T-helper 1 cell (primary cell): ENCODE measurements at regions not wholly inside any gene's neighbourhood (a gene's known extent, or its start where the extent isn't known, plus 50 kb on each side); places are given as distances from the start of the nearest gene placed in this dataset.

Source experiments
- DNase-seq, 5 donors: peaks; one replicate each; pipeline ENCODE4 v3.0.0-alpha.2; 2012 to 2020

DNA sequence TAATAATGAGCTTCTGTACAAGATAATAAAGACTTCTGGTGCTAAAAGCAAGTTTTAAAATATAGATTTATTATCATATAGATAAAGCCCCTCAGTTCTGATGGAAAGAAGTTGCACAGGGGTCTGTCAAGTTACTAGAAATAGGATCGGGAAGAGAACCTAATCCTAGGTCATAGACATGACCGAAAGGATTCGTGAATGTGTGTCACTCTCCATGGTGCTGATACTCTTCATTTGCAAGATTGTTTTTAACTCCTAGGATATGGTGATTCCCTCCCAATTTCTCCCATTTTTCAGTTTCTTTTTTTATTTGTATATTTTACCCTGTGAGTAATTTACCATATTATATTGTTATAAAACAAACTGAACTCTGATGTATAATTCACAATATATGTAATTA, 58.9 kb upstream of the CTNNA2 start:
- no peak for DNase-seq

DNA sequence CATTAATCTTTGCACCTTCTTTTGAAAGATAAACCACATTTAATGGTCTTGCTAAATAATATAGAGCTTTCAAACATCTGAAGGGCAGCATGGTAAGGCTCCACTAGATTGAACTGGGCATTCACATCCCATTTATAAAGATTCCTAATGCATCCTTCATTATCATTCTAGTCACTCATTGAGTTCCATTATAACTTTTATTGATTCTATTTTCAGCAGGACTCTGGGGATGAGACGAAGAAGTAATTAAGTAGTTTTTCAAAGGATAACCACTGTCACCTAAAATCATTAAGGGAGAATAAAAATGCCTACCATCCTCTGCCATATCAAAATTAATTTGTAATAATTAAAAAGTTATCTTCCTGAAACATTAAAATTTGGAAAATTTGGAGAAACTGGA, 60.2 kb upstream of the CTNNA2 start:
- DNase-seq = no peak

DNA sequence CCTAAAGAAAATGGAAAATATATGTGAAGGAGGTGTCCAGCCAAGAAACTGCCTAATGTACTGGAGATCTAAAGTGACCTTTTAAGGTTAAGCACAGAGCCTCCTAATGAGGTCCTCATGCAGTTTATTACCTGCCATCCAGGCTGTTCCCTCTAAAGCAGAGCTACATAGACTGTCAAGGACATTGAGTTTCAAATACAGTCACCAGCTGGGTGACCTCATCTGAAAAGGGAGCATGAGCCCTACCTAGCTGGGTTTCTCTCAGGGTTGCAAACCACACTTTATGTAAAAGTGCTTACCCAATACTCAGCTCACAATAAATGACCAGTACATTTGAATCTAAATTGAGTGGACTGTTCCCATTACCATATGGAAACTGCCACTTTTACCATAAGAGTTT, 65.4 kb upstream of the CTNNA2 start:
- no peak for DNase-seq

DNA sequence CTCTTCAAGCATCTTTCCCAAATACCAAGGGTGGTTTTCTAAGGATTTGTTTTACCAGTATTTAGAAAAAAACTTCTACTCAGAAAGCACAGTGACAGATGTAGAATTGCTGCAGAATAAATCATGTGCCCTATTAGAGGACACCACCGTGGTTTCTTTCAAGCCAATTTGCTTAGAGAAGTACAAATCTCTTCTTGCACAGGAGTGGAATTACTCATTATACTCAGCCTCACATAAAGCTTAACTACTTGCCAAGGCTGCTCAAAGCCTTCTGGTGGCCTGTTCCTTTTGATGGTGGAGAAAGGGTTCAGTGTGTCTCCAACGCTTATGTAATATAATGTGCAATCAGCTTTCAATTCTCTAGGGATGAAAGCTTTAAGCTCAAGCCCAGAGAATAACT, 66.5 kb upstream of the CTNNA2 start:
- DNase-seq = no peak

DNA sequence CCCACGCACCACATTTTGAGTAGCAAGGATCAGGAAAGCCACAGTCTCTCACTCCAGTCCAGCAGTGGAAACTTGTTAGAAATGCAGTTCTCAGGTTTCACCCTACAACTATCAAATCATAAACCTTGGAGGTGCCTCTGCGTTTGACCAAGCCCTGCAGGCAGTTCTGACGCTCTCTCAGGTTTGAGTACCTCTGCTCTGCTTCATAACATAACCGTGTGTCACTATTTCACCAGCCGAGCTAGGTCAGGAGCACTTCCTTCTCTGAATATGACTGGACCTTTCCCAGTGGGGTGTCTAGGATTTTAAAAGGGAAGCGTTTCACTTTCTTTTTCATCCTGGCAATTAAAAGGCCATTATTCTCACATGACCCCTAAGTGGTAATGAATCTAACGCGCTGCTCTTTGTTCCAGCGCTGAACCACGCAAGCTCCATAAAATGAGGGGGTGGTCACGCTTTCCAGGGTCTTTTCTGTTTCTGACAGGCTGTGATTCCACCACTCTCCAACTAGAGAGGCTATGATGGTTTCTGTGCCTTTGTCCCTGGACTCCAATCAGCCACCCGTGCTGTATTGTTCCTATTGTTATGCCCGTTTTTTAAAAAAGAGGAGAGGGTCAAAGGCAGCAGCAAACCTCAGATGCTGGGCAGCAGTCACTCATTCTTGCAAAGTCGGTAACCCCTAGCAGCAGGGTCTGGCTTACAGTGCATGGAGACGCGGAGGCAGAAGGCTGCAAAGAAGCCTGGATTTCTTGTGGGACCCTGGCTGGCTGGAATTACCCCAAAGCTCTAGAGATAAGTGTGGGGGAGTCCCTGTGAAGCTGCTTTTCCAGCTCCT, 75.2 kb upstream of the CTNNA2 start:
- no peak for DNase-seq

DNA sequence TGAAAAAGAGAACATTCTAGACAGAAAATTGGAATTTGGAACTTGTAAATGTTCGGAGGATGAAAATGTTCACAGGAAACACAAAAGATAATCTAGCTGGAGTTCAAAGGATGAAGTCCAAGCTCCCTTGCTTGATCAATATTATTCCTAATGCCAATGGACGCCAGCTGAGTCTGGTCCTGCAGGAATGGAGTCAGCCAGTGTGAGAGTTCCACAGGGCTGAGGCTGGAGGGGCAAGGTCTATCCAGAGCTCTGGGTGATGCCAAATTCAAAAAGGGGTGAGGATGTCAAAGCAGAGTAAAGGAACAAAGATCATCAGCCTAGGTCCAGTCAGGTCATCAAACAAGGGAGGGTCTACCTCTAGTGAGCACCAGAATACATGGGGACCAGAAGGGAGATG, 78.5 kb upstream of the CTNNA2 start:
- no peak for DNase-seq

DNA sequence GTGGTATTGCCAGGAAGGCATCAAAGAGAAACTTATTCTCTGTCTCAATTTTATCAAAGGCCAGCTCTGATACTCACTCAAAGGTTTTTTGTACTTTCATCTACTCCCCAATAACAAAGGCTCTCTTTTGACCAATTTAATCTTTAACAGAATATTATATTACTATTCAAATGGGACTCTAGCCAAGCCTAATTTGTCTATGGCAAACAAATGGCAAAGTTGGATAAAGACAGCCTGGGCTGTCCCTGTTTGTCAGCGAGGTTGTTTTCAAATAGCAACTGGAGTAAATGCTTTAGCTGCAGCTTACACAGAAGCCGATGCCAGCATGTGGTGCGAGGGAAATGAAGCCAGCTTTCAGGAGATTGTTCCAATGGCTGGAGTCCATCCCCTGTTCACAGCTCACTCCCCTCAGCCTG, 80.1 kb upstream of the CTNNA2 start:
- no peak for DNase-seq

DNA sequence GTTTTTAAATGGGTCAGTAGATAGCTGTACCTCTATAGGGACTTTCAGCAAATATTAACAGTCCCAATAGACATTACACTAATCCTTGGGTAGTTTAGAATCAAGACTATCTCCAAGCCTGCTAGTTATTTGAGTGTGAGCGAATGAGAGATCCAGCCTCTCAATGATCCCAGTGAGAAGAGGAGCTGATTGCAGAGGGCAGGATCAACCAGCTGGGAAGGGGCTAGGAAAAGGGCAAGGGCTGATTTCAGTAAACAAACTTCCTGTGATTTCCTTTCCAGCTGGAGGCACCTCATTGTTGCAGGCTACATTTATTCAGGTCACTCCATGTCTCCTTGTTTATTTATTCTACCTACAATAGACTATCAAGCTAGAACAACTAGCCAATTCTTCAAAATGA, 84.1 kb upstream of the CTNNA2 start:
- no peak for DNase-seq

DNA sequence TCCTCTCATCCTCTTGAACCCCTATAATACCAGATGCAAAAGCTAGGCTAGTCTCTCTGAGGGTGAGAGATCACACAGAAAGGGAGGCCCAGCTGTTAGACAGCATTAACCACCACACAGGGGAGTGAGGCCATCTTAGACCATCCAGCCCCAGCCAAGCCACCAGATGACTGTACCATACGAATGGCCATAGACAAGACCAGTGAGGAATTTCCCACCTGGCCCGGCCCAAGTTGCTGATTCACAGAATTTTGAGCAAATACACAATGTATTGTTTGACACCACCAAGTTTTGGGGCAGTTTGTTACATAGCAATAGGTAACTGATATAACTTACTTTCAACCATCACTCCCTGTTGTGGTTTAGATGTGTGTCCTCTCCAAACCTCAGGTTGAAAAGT, 98.2 kb upstream of the CTNNA2 start:
- no peak for DNase-seq

DNA sequence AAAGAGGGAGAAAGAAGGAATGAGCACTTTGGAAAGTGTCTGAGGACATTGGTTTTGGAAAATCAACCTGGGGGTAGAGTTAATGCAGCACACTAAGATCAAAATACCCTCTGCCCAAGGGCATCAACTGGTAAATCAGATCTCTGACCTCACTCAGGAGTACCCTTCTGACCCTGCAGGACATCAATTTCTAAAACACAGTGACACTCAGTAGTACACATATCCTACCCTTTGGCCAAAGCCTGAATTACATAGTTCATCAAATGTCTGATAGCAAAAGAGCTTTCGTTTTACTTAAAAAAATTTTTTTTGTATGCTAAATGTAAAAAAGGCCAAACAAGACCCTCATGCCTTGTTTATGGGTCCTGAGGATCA, 118.4 kb upstream of the CTNNA2 start:
- no peak for DNase-seq

DNA sequence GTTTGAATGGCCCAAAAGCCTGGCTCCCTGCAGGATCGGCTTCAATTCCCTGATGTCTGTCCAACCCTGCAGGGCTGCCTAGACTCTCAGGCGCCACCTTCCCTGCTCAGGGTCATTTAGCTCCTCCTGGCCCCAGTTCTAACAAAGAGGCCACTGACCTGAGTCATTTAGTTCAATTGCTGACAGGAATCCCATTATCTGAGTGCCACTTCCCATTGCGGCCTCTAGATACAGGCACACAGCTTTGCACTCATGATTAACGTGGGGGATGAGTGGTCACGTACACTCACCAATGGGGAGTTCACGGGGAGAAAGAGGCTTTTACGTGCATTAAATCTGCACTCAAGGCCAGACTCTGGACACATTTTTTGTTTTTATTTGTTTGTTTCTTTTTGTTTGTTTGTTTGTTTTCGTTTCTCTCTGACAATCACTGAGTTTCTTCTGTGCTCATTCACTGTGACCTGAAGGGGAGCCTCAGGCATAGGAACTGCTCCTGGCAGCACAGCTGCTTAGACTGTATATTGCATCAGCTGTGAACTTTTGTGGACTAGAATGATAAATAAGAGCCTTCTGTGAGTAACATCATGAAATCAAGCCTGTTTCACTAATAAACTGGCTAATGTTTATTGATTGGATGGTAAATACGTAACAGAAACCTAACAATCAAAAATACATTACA, 118.9 kb upstream of the CTNNA2 start:
- DNase-seq = no peak

DNA sequence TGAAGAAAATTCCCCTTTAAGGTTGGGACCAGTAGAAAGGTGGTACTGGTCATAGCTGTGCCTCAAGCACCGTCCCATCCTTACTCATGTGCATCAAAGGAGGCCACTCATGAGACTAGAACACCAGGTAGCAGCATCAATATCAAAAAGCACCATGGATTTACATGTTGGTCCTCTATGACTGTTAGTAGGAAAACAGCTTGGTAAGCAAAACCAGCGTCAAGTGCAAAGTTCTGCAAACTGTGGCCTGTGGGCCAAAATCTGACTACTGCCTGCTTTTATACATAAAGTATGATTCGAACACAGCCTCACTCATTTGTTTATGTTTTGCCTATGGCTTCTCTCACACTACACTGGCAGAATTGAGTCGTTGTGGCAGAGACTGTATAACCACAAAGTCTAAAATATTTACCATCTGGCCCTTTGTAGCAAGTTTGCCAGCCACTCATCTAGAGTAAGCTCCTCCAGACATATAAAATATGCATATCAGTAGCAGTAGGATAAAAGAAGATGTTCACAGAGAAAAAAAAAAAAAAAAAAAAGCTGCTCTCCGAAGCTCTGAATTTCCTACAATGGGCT, 119.7 kb upstream of the CTNNA2 start:
- DNase-seq = no peak

DNA sequence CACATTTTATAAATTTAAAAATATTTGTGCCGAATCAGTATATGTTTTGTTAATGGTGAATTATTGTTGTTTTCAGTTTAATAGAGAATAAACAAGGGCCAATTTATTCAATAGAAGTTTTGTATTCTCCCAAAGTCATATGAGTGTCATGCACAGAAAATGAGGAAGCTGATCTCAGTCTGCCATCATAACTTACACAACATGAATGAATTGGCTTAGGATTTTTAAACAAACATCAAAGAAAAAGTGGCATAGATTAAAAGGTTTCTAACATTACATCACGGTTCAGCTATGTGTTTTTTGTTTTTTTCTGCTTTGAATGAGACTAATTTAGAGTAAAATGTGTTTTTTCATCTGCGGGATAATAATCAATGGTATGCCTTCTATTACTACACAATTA, 123.4 kb upstream of the CTNNA2 start:
- no peak for DNase-seq

DNA sequence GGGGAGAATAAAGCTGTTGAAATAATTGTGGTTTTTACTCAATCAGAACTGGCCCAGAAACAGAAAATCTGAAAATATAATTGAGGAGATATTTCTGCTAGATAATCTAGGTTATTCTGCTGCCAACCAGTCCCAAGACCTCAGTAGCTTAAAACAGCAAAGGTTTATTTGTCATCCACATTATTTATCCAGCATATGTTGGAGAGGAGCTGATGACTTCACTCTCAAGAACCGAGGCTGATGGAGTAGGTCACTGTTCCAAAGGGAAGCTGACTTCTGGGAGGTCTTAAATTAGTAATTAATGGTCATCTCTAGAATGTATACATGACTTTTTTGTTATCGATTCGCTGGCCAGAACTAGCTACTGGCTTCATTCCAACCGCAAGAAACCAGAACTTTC, 124.8 kb upstream of the CTNNA2 start:
- DNase-seq = no peak

DNA sequence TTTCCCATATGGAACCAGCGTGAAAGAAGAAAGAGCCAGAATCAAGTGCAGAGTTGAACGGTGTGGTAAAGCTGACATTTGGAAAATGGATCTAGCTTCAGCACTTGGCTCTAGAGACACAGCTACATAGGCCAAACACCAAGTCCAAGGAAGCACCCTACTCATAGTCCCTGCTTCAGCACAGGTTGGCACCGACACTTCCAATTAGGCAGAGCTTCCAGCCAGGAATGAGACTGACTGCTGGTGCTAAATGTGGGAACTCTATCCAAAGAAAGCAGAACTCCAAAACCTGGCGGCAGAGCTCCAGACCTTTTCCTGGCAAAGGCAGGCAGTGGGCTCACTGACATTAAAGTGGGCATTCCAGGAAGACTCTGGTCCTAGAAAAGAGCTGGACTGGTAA, 125.4 kb upstream of the CTNNA2 start:
- DNase-seq = no peak

DNA sequence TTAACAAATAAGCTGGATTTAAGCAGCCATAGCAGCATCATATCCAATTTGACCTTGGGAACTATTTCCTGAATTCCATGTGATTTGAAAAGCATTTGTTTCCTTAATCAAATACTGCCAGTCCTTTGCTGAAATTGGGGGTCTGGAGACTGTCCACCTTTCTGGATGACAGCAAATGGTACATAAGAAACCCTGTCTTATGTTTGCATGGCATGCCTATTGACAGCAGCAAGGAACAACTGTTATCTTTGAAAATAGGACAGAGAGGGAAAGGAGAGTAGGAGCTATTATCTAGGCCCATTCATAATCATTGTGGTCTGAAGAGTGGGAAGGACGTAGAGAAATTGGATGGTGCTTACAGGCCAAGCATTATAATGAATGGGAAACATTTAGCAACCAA, 129.2 kb upstream of the CTNNA2 start:
- DNase-seq = no peak

DNA sequence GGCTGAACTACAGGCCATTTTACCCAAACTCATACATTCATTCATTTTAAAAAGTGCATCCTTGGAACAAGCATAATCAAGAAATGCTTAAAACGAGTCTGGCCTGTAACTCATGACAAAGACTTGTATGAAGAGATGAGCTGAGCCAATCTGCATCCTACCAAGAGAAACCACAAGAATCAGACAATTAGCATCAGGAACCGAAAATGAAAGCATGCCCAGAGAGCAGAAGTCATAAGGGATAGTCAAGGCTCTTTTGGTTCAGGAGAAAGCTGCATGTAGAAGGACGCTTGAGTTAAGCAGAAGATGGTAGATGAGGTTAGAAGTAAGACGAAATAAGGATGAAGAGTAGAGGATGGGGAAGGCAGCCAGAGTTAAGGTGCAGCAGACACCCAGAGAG, 137.0 kb upstream of the CTNNA2 start:
- no peak for DNase-seq

DNA sequence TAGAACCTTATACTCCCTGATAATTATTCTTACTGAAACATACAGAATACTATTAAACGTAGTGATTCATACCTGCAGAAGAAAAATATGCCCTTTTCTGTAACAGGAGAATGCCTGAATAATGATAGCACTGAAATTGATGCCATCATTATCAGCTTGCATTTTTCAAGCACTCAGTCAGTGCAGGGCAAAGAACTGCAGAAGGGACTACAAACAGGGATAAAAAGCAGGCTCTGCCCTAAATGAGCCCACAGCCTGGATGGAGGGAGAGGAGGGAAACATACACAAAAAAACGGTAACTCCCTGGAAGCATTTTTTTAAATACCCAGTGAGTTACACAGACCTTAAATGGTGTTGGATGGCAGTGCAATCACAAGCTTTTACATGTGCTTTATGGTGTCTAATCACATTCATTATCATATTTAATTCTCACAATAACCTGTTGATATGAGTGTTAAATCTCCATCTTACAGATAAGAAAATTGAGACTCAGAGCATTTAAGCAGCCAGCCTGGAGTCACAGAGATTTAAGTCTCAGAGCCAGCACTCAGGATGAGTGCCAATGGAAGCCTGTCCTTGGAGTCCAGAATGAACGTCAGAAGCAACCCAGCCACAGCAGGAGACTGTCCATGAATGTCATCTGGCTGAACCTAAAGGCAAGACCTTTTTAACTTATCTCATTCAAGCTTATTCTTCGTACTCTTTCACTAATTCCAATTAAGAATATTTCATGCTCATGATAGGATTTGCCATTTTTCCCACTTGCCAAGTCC, 139.3 kb upstream of the CTNNA2 start:
- no peak for DNase-seq

DNA sequence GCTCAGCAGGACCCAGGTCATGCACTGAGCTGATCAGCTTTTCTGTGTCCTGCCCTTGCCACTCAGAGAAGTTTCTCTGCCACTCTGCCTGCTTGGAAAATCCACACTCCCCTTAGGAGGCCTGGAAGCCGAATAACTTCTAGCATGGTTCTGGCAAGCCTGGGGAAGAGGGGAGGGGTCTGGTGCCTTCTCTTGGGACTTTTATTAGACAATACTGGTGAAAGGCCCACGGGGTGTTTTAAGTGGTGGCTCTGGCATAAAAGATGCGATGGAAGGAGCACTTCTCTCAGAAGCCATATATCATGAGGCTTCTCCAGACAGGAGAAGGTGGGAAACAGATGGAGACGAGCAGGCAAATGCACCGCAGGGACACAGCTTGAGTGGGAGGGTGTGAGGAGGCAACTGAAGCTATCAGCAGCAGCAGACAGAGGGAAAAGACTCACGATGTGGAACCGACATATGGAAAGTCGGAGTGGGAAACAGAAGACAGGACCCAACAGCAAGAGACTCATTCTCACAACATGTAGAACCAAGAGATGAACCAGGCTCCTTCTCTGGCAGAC, 141.8 kb upstream of the CTNNA2 start:
- no peak for DNase-seq

DNA sequence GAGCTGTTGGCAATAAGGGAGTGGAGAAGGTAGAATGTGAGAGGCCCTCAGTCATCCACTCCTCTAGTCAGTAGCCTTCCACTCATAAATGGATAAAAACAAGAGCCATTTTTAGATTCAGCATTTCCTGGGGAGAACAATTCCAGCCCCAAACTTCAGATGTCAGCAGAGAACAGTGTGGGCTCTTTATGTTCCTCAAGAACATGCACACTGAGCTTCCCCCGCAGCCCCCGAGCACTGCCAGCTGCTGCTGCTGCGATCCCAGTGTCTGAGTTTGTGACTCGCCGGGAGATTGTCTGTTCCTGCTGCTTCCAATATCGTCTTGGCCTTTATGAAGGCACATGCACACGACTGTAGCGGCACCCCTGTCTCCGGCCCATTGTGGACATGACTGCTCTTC, 143.7 kb upstream of the CTNNA2 start:
- DNase-seq = no peak

DNA sequence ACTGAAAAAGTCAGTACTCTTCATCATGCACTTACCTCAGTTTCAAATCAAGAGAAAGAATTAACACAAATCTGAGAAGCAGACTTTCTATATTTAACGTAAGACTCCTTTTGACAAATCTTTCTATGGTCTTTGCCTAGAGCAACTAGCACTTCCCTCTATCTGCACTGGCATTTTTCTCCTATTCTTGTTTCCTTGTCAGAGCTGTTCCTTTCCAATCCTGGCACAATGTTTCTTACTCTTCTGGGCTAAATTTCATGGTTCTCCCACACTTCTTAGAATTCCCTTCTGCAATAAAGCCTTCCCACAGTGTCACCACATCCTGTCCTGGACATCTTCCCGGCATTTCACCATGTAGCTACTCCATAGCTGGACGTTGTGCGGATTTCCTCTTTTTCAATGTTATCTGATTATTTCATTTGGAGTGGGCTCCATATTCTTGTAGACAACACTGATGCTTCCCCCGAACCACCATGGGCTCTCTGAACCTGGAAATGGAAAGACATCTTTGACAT, 144.7 kb upstream of the CTNNA2 start:
- no peak for DNase-seq

DNA sequence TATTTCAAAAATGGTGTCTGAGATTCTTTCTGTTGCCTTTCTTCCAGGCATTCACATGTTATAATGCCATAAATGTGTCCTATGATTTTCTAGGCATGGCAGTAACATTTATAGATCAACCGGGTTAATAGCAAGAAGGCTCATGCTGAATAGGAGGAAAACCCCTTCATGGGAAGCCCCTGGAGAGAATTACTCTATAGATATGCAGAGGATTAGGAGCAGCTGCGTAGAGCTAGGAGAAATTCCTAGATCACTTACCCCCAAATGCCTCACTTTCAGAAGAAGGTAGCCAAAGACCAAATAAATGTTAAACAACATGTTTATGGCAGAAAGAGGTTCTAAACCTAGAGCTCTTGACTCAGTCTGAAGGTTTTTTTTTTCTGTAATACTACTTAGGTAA, 153.4 kb upstream of the CTNNA2 start:
- DNase-seq = no peak

DNA sequence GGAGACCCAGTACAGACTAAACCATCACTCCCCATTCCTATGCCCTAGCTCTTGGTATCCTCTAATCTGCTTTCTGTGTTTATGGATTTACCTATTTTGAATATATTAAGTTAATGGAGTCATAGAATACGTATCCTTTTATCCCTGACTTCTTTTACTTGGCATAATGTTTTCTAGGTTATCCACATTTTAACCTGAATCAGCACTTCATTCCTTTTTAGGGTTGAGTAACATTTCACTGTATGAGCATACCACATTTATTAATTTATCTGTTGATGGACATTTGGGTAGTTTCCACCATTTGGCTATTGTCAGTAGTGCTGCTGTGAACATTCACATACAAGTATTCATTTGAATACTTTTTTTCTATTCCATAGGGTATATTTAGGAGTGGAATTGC, 157.3 kb upstream of the CTNNA2 start:
- no peak for DNase-seq
